RWPE1 (cell line): ENCODE measurements at regions not wholly inside any gene's neighbourhood (a gene's known extent, or its start where the extent isn't known, plus 50 kb on each side); places are given as distances from the start of the nearest gene placed in this dataset.

Experiments used
- CTCF ChIA-PET: fragments of 350-600 bp; sonication (Branson Sonifier 250); formaldehyde crosslinking; extraction: SDS; loops from one replicate; lab custom pipeline; 2021; lab: Yijun Ruan, JAX
- POLR2A ChIA-PET: fragments of 400-600 bp; formaldehyde crosslinking; extraction: SDS; loops from one replicate; lab custom pipeline; 2020; ENCODE audit warnings: antibody characterized with exemption; ENCODE audit not compliant: low non-redundant PET; lab: Yijun Ruan, JAX
- DNase-seq: peaks from one replicate; pipeline ENCODE4 v3.0.0; 2012; ENCODE audit warnings: low spot score
- H3K27ac ChIP-seq: fragments of 450-650 bp; 2 replicates; pipeline ENCODE4 v1.5.1; 2017
- TF ChIP-seq, protein P1 (sequence below): fragments of 450-650 bp; conservative IDR thresholded peaks from 2 replicates; pipeline ENCODE4 v1.5.1; 2017; ENCODE audit warnings: low read depth, mild to moderate bottlenecking

DNA sequence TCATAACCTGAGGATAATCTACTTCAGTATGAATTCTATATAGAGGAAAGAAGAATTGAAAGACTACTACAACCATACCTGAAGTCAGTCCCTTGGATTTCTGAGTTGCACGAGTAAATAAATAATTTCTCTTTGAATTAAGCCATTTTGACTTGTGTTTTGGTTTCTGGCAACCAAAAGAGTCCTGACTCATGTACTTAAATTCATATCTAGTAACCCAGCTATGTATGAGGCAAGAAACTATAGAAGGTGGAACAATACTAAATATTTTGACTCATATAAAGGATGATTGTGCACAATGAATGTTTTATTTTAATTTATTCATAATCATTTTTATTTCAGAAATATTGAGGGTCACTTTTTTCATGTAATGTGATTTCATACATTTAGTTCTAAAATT, 276.8 kb downstream of the MEF2C start:
- ChIA-PET CTCF (no interaction called here), POLR2A (no interaction called here)
- TF ChIP-seq, protein P1, sequence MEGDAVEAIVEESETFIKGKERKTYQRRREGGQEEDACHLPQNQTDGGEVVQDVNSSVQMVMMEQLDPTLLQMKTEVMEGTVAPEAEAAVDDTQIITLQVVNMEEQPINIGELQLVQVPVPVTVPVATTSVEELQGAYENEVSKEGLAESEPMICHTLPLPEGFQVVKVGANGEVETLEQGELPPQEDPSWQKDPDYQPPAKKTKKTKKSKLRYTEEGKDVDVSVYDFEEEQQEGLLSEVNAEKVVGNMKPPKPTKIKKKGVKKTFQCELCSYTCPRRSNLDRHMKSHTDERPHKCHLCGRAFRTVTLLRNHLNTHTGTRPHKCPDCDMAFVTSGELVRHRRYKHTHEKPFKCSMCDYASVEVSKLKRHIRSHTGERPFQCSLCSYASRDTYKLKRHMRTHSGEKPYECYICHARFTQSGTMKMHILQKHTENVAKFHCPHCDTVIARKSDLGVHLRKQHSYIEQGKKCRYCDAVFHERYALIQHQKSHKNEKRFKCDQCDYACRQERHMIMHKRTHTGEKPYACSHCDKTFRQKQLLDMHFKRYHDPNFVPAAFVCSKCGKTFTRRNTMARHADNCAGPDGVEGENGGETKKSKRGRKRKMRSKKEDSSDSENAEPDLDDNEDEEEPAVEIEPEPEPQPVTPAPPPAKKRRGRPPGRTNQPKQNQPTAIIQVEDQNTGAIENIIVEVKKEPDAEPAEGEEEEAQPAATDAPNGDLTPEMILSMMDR: no peak
- no peak overlapping the region for H3K27ac ChIP-seq
- no peak for DNase-seq

DNA sequence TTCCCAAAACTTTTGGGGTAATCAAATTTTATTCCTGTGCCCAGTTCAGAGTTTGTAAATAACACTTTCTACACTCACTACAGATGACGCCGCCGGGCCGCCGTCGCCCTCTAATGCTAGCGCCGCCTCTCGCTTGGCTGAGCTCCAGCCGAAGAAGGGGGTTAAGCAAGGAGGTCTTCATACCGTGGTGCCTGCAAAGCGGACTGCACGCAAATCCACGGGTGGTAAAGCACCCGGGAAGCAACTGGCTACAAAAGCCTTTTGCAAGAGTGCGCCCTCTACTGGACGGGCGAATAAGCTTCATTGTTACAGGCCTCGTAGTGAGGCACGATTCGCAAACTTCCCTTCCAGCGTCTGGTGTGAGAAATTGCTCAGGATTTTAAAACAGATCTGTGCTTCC, 280.4 kb downstream of the MEF2C start:
- ChIA-PET POLR2A (no interaction called here), CTCF (interaction anchor here (0.6 to 1.6 kb wide), 7 partner anchors 9 to 822 kb away, joined by 3 to 5 read pairs (median 4); no protein-coding TSS in a partner anchor)

DNA sequence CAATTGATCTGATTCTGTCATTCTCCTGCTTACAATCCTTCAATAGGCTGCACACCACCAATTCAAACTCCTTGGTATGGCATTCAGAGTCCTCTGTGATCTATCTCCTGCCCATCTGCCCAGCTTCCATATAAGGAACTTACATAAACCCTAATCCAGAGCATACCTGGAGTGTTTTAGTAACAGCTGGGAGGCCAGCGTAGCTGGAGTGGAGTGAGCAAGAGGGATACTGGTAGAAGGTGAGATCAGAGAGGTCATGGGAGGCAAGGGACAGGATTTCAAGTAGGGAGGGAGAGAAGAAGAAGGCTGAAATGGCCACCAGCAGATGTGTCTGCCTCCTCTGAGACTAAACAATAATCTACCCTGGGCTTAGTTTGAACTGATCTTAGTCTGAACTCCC, 288.5 kb downstream of the MEF2C start:
- TF ChIP-seq, protein P1: no peak
- no peak overlapping the region for H3K27ac ChIP-seq
- ChIA-PET POLR2A (no interaction called here), CTCF (interaction anchor here (0.6 to 0.7 kb wide), 2 partner anchors 42 to 134 kb away, joined by 3 read pairs; no protein-coding TSS in a partner anchor)
- no peak for DNase-seq

More for the DNA sequence above, 280.4 kb downstream of the MEF2C start:
- no peak for DNase-seq
- H3K27ac ChIP-seq: no peak overlapping the region
- TF ChIP-seq, protein P1: peak; percentile 47

DNA sequence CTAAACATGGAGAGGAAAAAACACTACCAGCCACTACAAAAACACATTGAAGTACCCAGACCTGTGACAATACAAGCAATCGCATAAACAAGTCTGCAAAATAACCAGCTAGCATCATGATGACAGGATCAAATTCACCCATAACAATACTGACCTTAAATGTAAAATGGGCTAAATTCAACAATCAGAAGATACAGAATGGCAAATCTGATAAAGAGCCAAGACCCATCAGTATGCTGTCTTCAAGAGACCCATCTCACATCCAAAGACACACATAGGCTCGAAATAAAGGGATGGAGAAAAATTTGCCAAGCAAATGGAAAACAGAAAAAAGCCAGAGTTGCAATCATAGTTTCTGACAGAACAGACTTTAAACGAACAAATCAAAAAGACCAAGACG, 294.4 kb downstream of the MEF2C start:
- no peak overlapping the region for H3K27ac ChIP-seq
- CTCF ChIA-PET: interaction anchor here (0.6 kb wide), 2 partner anchors 62 to 697 kb away, joined by 3 to 5 read pairs; no protein-coding TSS in a partner anchor
- no peak for DNase-seq
- TF ChIP-seq, protein P1: no peak
- POLR2A ChIA-PET: no interaction called here

DNA sequence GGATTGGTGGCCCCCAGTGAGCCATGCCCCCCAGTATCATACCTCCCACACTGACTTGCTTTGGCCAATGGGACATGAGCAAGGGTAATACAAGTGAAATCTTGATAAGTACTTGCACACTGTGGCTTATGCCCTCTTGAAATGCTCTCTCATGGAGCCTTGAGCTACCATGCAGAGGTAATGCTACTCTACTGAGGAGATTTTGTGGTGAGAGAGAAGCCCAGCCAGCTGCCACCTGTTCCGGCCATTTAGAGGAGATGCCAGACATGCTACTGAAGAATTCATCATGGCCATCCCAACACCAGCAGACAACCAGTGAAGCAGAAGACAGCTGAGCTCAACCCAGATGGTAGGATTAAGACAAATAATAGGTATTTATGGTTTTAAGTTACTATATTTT, 299.5 kb downstream of the MEF2C start:
- H3K27ac ChIP-seq: no peak overlapping the region
- POLR2A ChIA-PET: no interaction called here
- TF ChIP-seq, protein P1: no peak
- no peak for DNase-seq
- CTCF ChIA-PET: no interaction called here

DNA sequence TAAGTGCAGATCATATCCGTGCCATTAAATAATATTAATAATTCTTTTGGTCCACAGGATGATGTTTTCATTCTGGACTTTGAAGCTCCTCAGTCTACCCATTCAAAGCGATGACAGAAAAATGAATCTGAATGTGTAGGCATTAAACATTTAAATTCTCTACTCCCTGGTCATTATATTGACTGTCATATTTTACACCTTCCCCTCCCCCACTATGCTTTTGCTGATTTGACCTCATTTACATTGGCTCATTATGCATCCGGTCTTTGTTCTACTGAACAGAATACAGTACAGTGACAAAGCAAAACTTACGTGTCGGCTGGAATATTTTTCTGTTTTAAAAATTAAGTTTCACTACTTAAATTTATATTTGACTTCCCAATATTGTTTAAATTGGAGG, 289.7 kb upstream of the TMEM161B start:
- no peak overlapping the region for H3K27ac ChIP-seq
- POLR2A ChIA-PET: no interaction called here
- CTCF ChIA-PET: no interaction called here
- TF ChIP-seq, protein P1: no peak
- DNase-seq: no peak
